GM10266 (cell line): ENCODE measurements at regions not wholly inside any gene's neighbourhood (a gene's known extent, or its start where the extent isn't known, plus 50 kb on each side); places are given as distances from the start of the nearest gene placed in this dataset.
"Not testable (repeated sequence)": the region's sequence is repeated elsewhere in the genome, so short reads cannot be mapped to it uniquely, and the experiment has no call there.

Experiments used
- DNase-seq: peaks from one replicate; pipeline ENCODE4 v3.0.0; 2012; ENCODE audit errors: extremely low spot score
- TF ChIP-seq, protein P1 (sequence below): IDR thresholded peaks from 2 replicates; pipeline ENCODE4 v1.5.1; 2012; ENCODE audit warnings: mild to moderate bottlenecking, low read depth; ENCODE audit not compliant: control insufficient read depth, insufficient read depth; ENCODE audit errors: missing control alignments

DNA sequence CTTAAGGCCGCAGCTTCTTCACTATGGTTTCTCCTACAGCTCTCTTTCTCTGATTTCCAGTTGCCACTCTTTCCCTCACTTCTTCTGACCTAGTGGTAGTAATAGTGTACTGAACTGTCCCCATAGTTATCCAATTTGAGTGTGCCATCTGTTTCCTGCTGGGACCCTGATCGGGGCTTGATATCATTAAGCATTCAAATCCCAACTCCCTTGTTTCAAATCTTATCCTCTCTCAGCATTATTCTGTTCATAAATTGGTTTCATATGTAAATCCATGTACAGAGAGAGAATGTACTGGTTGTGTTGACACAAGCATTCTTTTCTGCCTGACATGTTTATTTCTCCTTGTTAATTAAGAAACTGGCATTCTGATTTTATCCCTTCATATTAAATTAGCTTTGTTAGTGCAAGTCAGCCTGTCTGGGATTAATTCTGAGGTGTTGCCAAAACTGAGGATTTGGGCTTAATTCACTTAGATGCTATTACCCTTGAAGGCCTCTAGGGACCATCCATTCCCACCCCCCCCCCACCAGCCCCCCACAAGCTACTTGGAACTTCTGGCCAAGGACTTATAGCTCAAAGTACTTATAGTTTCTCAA is 84.6 kb upstream of the PROKR2 start:
- TF ChIP-seq, protein P1, sequence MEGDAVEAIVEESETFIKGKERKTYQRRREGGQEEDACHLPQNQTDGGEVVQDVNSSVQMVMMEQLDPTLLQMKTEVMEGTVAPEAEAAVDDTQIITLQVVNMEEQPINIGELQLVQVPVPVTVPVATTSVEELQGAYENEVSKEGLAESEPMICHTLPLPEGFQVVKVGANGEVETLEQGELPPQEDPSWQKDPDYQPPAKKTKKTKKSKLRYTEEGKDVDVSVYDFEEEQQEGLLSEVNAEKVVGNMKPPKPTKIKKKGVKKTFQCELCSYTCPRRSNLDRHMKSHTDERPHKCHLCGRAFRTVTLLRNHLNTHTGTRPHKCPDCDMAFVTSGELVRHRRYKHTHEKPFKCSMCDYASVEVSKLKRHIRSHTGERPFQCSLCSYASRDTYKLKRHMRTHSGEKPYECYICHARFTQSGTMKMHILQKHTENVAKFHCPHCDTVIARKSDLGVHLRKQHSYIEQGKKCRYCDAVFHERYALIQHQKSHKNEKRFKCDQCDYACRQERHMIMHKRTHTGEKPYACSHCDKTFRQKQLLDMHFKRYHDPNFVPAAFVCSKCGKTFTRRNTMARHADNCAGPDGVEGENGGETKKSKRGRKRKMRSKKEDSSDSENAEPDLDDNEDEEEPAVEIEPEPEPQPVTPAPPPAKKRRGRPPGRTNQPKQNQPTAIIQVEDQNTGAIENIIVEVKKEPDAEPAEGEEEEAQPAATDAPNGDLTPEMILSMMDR: no peak
- DNase-seq: no peak

DNA sequence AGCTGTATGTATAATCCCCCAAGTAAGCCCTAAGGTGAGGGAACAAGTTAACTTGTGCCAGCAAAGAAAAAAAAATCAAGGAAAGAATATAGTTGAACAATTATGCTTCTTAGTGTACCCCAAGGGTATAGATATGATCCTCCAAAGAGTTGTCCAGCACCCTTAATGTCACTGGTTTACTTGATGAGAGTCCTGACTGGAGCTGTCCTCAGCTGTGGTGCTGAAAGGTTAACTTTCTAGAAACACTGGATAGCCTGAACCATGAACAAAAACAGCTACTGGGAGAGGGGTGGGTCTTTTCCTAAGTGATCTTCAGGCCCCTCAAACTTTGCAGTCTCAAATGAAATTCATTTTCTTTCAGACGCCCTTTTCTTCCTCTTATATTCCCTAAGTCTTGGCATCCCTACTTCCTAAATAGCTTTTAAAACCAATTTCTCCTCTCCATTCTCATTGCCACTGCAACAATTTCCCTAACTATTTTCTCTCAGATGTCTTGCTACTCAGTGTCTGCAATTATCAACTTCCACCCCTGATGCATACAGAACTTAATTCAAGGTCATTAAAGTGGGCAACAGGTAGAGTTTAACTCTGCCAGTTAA is 83.5 kb upstream of the PROKR2 start:
- TF ChIP-seq, protein P1: no peak
- no peak for DNase-seq

DNA sequence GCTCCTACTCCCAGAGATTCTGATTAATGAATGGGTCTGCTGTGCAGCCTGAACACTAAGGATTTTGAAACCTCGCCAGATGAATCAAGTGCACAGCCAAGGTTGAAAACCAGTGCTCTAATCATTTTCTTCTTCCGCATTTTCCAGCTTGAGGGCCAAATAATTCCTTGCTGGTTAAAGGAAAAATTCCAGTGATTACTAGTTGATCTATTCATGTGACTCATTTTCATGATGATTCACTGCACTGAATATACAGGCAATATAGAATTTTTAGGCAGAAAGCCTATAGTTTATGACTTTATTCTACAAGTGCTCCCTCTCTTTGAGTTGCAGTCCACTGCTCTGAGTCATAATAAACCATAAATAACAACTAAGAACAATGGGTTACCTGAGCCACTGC is 80.6 kb upstream of the PROKR2 start:
- TF ChIP-seq, protein P1: no peak
- DNase-seq: no peak

DNA sequence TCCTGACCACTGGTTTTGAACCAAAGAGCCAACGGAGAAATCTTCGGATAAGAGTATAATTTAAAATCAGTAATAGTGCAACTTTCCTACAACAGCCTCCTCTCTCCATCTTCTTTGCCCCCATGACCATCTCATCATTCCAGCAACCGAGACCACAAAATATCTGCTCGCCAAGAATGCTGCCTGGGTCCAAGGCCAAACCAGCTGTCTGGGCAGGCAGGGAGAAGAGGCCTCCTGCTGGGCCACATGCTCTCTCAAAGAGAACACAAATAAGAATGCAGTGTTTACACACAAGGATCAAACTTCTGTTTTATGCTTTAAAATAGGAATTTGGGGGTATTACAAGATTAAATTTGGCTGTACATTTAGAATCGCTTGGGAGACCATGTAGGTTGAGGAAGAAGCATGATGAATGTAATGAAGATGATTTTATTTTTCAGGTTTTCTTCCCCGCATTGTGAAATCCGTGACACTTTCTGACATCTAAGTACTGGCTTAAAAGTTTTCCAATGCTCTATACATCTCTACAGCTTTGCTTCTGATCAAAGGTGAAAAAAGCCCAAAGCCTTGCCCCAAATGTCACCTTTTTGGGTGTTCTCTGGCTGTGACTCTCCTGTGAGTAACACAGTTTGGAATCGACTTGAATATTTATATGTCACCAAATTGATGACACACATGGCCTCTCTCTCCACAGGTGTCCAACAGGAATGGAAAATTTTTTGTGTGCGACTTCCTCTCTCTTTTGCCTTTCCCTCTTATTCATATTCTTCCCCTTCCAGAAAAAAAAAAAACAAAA is 79.4 kb upstream of the PROKR2 start:
- no peak for DNase-seq
- TF ChIP-seq, protein P1: no peak

DNA sequence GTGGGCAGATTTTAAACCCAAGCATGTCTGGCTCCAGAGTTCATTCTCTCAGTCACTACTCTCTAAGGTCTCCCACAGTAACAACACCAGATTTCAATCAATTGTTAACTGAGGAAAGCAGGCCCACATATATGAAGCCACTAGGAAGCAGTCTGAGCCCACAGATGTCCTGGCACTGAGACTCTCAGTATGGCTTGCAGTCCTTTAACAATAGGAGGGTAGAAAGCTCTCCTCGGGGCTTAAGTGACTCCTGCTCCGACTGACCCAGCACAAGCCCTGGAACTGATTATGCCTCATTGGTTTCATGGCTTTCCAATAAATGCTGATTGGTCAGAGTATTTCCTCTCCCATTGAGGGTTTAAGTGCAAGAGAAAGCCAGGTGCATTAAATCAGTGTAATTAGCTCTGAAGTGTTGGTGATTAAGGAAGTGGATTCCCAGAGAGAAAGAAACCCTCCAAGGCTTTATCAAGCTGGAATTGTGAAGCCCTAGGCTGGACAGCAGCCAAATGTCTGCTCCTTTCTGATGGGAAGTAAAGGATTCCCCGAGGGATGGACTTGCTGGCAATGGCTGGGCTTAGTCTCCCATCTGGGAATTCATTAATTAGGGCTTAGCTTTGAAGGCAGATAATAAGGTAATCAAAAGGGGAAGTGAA is 76.6 kb upstream of the PROKR2 start:
- TF ChIP-seq, protein P1: no peak

DNA sequence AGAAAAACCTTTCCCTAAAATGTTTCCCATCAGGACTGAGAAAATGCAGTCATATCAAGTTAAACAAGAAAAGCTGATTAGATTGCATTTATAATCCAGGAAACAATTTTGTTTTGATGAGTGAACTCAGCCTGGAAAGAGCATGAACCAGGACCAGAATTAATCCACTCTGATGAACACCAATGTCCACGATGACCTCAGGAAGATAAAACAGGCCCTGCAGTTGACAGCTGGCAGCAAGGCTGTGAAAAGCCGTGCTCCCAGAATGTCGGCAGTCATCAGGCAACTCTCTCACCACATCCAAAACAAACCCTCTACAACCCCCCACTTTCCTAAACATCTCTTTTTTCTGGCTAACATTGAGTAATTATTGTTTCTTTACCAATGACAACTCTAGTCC is 74.0 kb upstream of the PROKR2 start:
- DNase-seq: no peak

More for the DNA sequence above, 76.6 kb upstream of the PROKR2 start:
- DNase-seq: no peak

DNA sequence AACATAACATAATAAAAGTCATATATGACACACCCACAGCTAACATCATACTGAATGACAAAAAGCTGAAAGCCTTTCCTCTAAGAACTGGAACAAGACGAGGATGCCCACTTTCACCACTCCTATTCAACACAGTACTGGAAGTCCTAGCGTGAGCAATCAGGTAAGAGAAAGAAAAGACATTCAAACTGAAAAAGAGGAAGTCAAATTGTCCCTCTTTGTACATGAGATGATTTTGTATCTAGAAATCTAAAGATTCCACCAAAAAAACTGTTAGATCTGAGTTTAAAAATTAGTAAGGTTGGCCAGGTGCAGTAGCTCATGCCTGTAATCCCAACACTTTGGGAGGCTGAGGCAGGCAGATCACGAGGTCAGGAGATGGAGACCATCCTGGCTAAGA is 70.1 kb upstream of the PROKR2 start:
- not testable (repeated sequence) for DNase-seq

More for the DNA sequence above, 74.0 kb upstream of the PROKR2 start:
- TF ChIP-seq, protein P1: no peak

DNA sequence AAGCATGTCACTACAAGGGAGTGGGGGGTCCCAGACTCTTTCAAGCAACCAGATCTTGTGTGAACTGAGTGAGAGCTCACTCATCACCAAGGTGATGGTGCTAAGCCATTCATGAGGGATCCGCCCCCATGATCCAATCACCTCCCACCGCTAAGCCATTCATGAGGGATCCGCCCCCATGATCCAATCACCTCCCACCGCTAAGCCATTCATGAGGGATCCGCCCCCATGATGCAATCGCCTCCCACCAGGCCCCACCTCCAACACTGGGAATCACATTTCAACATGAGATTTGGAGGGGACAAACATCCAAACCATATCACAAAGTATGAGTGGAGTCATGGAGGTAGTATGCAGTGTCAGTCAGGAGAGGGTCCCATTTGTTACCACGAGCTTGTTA is 64.8 kb upstream of the PROKR2 start:
- DNase-seq: not testable (repeated sequence)
